BLaER1 treated with 17β-estradiol and CSF1 and Interleukin-3, amounts not matched to agents 10 nM and 100 nM (cell line): ENCODE measurements at regions not wholly inside any gene's neighbourhood (a gene's known extent, or its start where the extent isn't known, plus 50 kb on each side); places are given as distances from the start of the nearest gene placed in this dataset.

Experiments used
- H3K27ac ChIP-seq, 11 experiments: shearing (Covaris generic); formaldehyde crosslinking; 2 replicates each; pipeline ENCODE4 v1.8.1; 2022
- H3K27me3 ChIP-seq, 11 experiments: shearing (Covaris generic); formaldehyde crosslinking; 2 replicates each; pipeline ENCODE4 v1.8.1; 2022
- H3K36me3 ChIP-seq, 11 experiments: shearing (Covaris generic); formaldehyde crosslinking; 2 replicates each; pipeline ENCODE4 v1.8.1; 2022
- H3K4me1 ChIP-seq, 10 experiments: shearing (Covaris generic); formaldehyde crosslinking; 2 replicates each; pipeline ENCODE4 v1.8.1; 2022
- H3K4me2 ChIP-seq, 11 experiments: shearing (Covaris generic); formaldehyde crosslinking; 2 replicates each; pipeline ENCODE4 v1.8.1; 2022
- H3K4me3 ChIP-seq, 10 experiments: shearing (Covaris generic); formaldehyde crosslinking; 2 replicates each; pipeline ENCODE4 v1.8.1; 2022
- H3K9ac ChIP-seq, 11 experiments: shearing (Covaris generic); formaldehyde crosslinking; 2 replicates each; pipeline ENCODE4 v1.8.1; 2022
- H3K9me3 ChIP-seq, 11 experiments: shearing (Covaris generic); formaldehyde crosslinking; replicated peaks in 1 of 11; 2 replicates each; pipeline ENCODE4 v1.8.1; 2022
- H4K20me1 ChIP-seq, 11 experiments: shearing (Covaris generic); formaldehyde crosslinking; 2 replicates each; pipeline ENCODE4 v1.8.1; 2022
- Cebpa-rat ChIP-seq, 11 experiments: shearing (Covaris generic); IDR thresholded peaks; 2 replicates each; pipeline ENCODE4 v1.8.1; 2022

GRCh38 chr3:150097588-150097890, 126.8 kb upstream of the PFN2 start:
- H3K27me3 ChIP-seq: no peaks in the 10 kb centered on the region
- no peaks in the 10 kb centered on the region for H4K20me1 ChIP-seq
- no peak for TF ChIP-seq Cebpa-rat (IDR thresholded peaks at IDR 0.05)
- H3K9ac ChIP-seq: no peak overlapping the region
- H3K36me3 ChIP-seq: no peaks in the 10 kb centered on the region
- no peak overlapping the region for H3K4me3 ChIP-seq
- no peak overlapping the region for H3K4me2 ChIP-seq
- H3K9me3 ChIP-seq: peaks cover 9 to 24% (median 19%) of the 10 kb centered on the region in 11 experiments; a peak in 20 of 22 replicates
- H3K4me1 ChIP-seq: peaks cover 0 to 4% (median 3%) of the 10 kb centered on the region in 10 experiments; a peak in 13 of 20 replicates
- no peak overlapping the region for H3K27ac ChIP-seq

GRCh38 chr3:150096700-150097587, 126.2 kb upstream of the PFN2 start:
- Histone ChIP-seq H3K36me3 (no peaks in the 10 kb centered on the region), H3K27ac (no peak overlapping the region), H3K4me1 (no peaks in the 10 kb centered on the region), H4K20me1 (no peaks in the 10 kb centered on the region), H3K4me3 (no peak overlapping the region), H3K9me3 (peaks cover 5 to 22% (median 17%) of the 10 kb centered on the region in 11 experiments; a peak in 20 of 22 replicates), H3K27me3 (no peaks in the 10 kb centered on the region), H3K4me2 (no peak overlapping the region), H3K9ac (no peak overlapping the region)
- TF ChIP-seq Cebpa-rat (IDR thresholded peaks at IDR 0.05): no peak

DNA sequence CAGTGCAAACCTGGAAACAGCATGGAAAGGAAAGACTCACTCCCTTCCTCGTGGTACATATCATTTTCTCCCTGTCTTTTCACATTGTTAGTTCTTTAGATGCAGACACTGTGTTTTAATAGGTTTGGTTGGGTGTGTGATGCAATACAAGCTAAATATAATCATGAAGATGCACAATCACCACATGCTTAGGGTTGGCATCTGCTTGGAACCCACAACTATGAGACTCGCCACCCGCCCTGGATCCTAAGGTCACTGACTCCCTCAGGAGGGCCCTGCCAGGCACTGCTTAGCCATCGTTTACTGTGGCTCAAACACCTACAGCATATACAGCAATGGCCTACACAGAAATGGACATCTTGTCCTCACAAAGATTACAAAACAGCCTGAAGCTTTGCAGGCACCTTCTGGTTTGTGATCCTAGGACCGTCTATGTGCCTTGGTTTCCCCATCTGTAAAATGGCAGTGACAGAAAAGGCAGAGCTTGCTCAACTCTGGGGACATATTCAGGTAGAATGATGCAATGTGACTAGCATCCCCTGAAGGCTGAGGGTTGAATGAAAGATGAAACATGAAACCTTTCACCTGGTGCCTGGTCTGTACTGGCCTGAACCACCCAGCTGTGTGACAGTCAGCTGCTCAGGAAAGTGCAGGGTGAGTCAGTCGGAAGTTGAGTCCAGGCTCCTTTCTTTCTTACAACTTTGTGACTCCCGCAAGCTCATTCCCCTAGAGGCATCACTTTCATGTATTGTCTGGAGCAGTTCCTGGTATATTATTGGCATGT, 123.6 kb upstream of the PFN2 start:
- no peak overlapping the region for H3K4me2 ChIP-seq
- H4K20me1 ChIP-seq: no peaks in the 10 kb centered on the region
- H3K4me3 ChIP-seq: no peak overlapping the region
- H3K4me1 ChIP-seq: no peaks in the 10 kb centered on the region
- no peak overlapping the region for H3K27ac ChIP-seq
- no peaks in the 10 kb centered on the region for H3K9me3 ChIP-seq
- no peak; a peak in 1 of 22 replicates for TF ChIP-seq Cebpa-rat (IDR thresholded peaks at IDR 0.05)
- H3K9ac ChIP-seq: no peak overlapping the region
- H3K36me3 ChIP-seq: no peaks in the 10 kb centered on the region
- no peaks in the 10 kb centered on the region for H3K27me3 ChIP-seq

- Histone ChIP-seq H4K20me1 (no peaks in the 10 kb centered on the region), H3K4me3 (no peak overlapping the region), H3K9me3 (no peaks in the 10 kb centered on the region), H3K27me3 (no peaks in the 10 kb centered on the region), H3K9ac (no peak overlapping the region), H3K36me3 (no peaks in the 10 kb centered on the region), H3K4me1 (no peaks in the 10 kb centered on the region), H3K27ac (no peak overlapping the region), H3K4me2 (no peak overlapping the region)
- no peak for TF ChIP-seq Cebpa-rat (IDR thresholded peaks at IDR 0.05)
Observed at GRCh38 chr3:150091626-150092025, 120.9 kb upstream of the PFN2 start.

GRCh38 chr3:150090877-150091276, 120.2 kb upstream of the PFN2 start:
- no peaks in the 10 kb centered on the region for H3K27me3 ChIP-seq
- H3K4me2 ChIP-seq: no peak overlapping the region
- no peaks in the 10 kb centered on the region for H3K4me1 ChIP-seq
- no peak overlapping the region for H3K27ac ChIP-seq
- H3K36me3 ChIP-seq: no peaks in the 10 kb centered on the region
- no peak overlapping the region for H3K9ac ChIP-seq
- H4K20me1 ChIP-seq: no peaks in the 10 kb centered on the region
- H3K4me3 ChIP-seq: no peak overlapping the region
- no peak for TF ChIP-seq Cebpa-rat (IDR thresholded peaks at IDR 0.05)
- H3K9me3 ChIP-seq: no peaks in the 10 kb centered on the region

DNA sequence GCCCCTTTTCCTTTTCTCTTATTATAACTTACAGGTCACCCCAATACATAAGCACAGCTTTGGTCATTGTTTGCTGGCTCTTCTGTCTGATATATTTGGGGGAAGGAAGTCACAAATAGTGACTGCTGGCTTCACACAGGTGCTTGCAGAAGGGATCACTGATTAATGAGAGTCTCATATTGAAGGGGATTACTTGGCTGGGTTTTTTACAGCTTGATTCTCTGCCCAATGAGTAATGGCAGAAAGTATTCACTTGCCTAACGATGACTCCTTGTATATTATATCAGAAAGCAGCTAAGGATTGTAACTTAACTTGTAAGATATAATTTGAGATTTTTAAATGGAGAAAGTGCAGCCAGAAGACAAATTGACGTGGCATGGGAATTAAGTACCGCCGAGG, 119.3 kb upstream of the PFN2 start:
- Histone ChIP-seq H3K27ac (no peak overlapping the region), H3K9ac (no peak overlapping the region), H4K20me1 (no peaks in the 10 kb centered on the region), H3K4me1 (no peaks in the 10 kb centered on the region), H3K27me3 (no peaks in the 10 kb centered on the region), H3K4me3 (no peak overlapping the region), H3K4me2 (no peak overlapping the region), H3K9me3 (no peaks in the 10 kb centered on the region), H3K36me3 (no peaks in the 10 kb centered on the region)
- no peak for TF ChIP-seq Cebpa-rat (IDR thresholded peaks at IDR 0.05)

DNA sequence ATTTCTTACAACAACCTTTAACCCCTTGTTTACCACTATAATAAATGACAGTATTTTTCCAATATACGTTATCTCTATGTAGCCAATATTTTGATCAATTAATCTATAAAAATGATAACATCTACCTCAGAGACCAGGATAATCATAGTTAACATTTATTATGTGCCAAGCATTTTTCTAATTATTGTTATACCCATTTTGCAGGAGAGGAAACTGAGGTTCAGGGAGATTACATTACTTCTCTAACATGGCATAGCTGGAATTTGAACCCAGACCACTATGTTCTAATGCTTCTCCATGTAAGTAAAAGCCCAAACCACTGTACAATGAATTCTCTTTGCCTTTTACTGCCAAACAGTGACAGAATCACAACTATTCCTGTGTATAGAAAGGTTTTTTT, 113.4 kb upstream of the PFN2 start:
- Histone ChIP-seq H3K9ac (no peak overlapping the region), H3K4me3 (no peak overlapping the region), H3K27me3 (no peaks in the 10 kb centered on the region), H3K4me1 (no peaks in the 10 kb centered on the region), H3K9me3 (no peaks in the 10 kb centered on the region), H3K36me3 (no peaks in the 10 kb centered on the region), H3K4me2 (no peak overlapping the region), H4K20me1 (no peaks in the 10 kb centered on the region), H3K27ac (no peak overlapping the region)
- TF ChIP-seq Cebpa-rat (IDR thresholded peaks at IDR 0.05): no peak

DNA sequence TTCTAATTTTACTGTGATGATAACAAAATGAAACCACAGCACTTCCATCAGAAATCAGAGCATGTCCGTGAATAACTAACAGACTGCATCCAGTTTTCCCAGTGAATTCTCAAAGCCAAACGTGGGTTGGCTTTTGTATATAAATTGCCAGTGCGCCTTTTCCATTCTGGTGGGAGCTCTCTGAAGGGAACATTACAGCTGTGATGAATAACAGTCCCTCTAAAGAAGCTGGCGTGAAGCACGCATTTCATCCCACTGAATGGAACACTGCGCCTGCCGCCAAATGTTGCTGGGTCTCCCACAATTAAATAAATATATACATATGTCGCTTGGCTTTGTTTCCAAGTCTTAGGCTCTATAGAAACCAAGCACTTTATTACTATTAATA, 113.0 kb upstream of the PFN2 start:
- Histone ChIP-seq H3K4me1 (no peaks in the 10 kb centered on the region), H3K4me2 (no peak overlapping the region), H3K36me3 (no peaks in the 10 kb centered on the region), H3K9ac (no peak overlapping the region), H4K20me1 (no peaks in the 10 kb centered on the region), H3K27me3 (no peaks in the 10 kb centered on the region), H3K27ac (no peak overlapping the region), H3K4me3 (no peak overlapping the region), H3K9me3 (no peaks in the 10 kb centered on the region)
- no peak for TF ChIP-seq Cebpa-rat (IDR thresholded peaks at IDR 0.05)

GRCh38 chr3:150082898-150083654, 112.4 kb upstream of the PFN2 start:
- Histone ChIP-seq H4K20me1 (no peaks in the 10 kb centered on the region), H3K9me3 (no peaks in the 10 kb centered on the region), H3K9ac (no peak overlapping the region), H3K27ac (no peak overlapping the region), H3K4me2 (no peak overlapping the region), H3K4me3 (no peak overlapping the region), H3K4me1 (no peaks in the 10 kb centered on the region), H3K36me3 (no peaks in the 10 kb centered on the region), H3K27me3 (no peaks in the 10 kb centered on the region)
- TF ChIP-seq Cebpa-rat (IDR thresholded peaks at IDR 0.05): no peak
